SK-N-SH (cell line): ENCODE measurements at regions not wholly inside any gene's neighbourhood (a gene's known extent, or its start where the extent isn't known, plus 50 kb on each side); places are given as distances from the start of the nearest gene placed in this dataset.

Experiments
- CHD2 ChIP-seq: fragments of 150-350 bp; IDR thresholded peaks from 2 replicates; pipeline ENCODE4 v1.6.1; 2018; ENCODE audit warnings: low read length; ENCODE audit not compliant: partially characterized antibody
- CTCF ChIP-seq: fragments of 200-600 bp; sonication (generic); IDR thresholded peaks from 2 replicates; pipeline ENCODE4 v1.6.1; 2017; ENCODE audit warnings: antibody characterized with exemption, mild to moderate bottlenecking, moderate library complexity
- ELF1 ChIP-seq: IDR thresholded peaks from 2 replicates; pipeline ENCODE4 v1.4.0; 2012
- FOXM1 ChIP-seq: IDR thresholded peaks from 2 replicates; pipeline ENCODE4 v1.4.0; 2012; ENCODE audit warnings: low read depth, mild to moderate bottlenecking
- MAX ChIP-seq: IDR thresholded peaks from 2 replicates; pipeline ENCODE4 v1.4.0; 2012; ENCODE audit warnings: low read depth
- RFX5 ChIP-seq: IDR thresholded peaks from 2 replicates; pipeline ENCODE4 v1.6.1; 2012; ENCODE audit warnings: mild to moderate bottlenecking, improper control_type of control experiment, low read length

GRCh38 chr12:84016956-84017355 lies 895.6 kb downstream of the SLC6A15 start:
- TF ChIP-seq FOXM1 (no peak), MAX (no peak), RFX5 (no peak), CTCF (no peak), ELF1 (no peak), CHD2 (no peak)
